PC-3 (cell line): ENCODE measurements at regions not wholly inside any gene's neighbourhood (a gene's known extent, or its start where the extent isn't known, plus 50 kb on each side); places are given as distances from the start of the nearest gene placed in this dataset.
"Not testable (repeated sequence)": the region's sequence is repeated elsewhere in the genome, so short reads cannot be mapped to it uniquely, and the experiment has no call there.

Experiments used
- ATAC-seq: fragments of 200-7000 bp; cut with Tn5 transposase; 2 replicates; pipeline ENCODE4 v1.9.1; 2020; ENCODE audit warnings: mild to moderate bottlenecking, moderate library complexity
- BruUV-seq: library from RNA; stranded (reverse); fragments of 400-500 nt; replicated peaks from 2 replicates; lab custom pipeline; 2021; lab: Mats Ljungman, UMichigan
- CTCF ChIA-PET: fragments of 300-600 bp; sonication (Branson Sonifier 250); formaldehyde crosslinking; loops from one replicate; lab custom pipeline; 2022; ENCODE audit warnings: antibody characterized with exemption; lab: Charles Lee
- POLR2A ChIA-PET: fragments of 300-600 bp; sonication (Branson Sonifier 250); formaldehyde crosslinking; loops from one replicate; lab custom pipeline; 2022; ENCODE audit warnings: antibody characterized with exemption; ENCODE audit not compliant: unreplicated experiment; lab: Charles Lee
- DNase-seq: peaks from one replicate; pipeline ENCODE4 v3.0.0-alpha.2; 2015
- H2AFZ ChIP-seq: fragments of 300-600 bp; sonication (generic); 2 replicates; pipeline ENCODE4 v1.6.0; 2016; ENCODE audit warnings: antibody characterized with exemption, low read length
- H3F3A ChIP-seq: fragments of 300-600 bp; sonication (generic); one replicate; pipeline ENCODE4 v1.6.0; 2017; ENCODE audit warnings: antibody characterized with exemption, low read length, control low read depth, mild to moderate bottlenecking; ENCODE audit not compliant: unreplicated experiment
- H3K27ac ChIP-seq: fragments of 300-600 bp; sonication (generic); 2 replicates; pipeline ENCODE4 v1.5.1; 2016; ENCODE audit warnings: mild to moderate bottlenecking, low read length
- H3K27me3 ChIP-seq: fragments of 300-600 bp; sonication (generic); 2 replicates; pipeline ENCODE4 v1.6.1; 2016; ENCODE audit warnings: low read length, mixed read lengths
- H3K36me3 ChIP-seq: fragments of 300-600 bp; sonication (generic); 2 replicates; pipeline ENCODE4 v1.6.1; 2016; ENCODE audit warnings: low read depth, mixed run types, low read length, mixed read lengths
- H3K4me1 ChIP-seq: fragments of 300-600 bp; sonication (generic); 2 replicates; pipeline ENCODE4 v1.5.1; 2016; ENCODE audit warnings: low read length; ENCODE audit not compliant: insufficient read depth
- H3K4me2 ChIP-seq: fragments of 300-600 bp; sonication (generic); 2 replicates; pipeline ENCODE4 v1.6.0; 2016; ENCODE audit warnings: low read length
- H3K4me3 ChIP-seq: fragments of 300-600 bp; sonication (generic); 2 replicates; pipeline ENCODE4 v1.5.1; 2016; ENCODE audit warnings: mild to moderate bottlenecking, low read length, mixed read lengths
- H3K79me2 ChIP-seq: fragments of 300-600 bp; sonication (generic); 2 replicates; pipeline ENCODE4 v1.6.1; 2017; ENCODE audit warnings: low read length, mixed read lengths
- H3K9ac ChIP-seq: fragments of 300-600 bp; sonication (generic); 2 replicates; pipeline ENCODE4 v1.6.0; 2016; ENCODE audit warnings: mild to moderate bottlenecking, low read length
- H3K9me2 ChIP-seq: fragments of 300-600 bp; sonication (generic); replicated peaks from 2 replicates; pipeline ENCODE4 v1.6.1; 2016; ENCODE audit warnings: mixed run types, low read length, mixed read lengths
- H3K9me3 ChIP-seq: fragments of 300-600 bp; sonication (generic); 2 replicates; pipeline ENCODE4 v1.6.1; 2016; ENCODE audit warnings: low read length, mixed read lengths
- H4K20me1 ChIP-seq: fragments of 300-600 bp; sonication (generic); 2 replicates; pipeline ENCODE4 v1.6.1; 2016; ENCODE audit warnings: low read length, mixed read lengths
- CTCF ChIP-seq: fragments of 300-600 bp; sonication (generic); conservative IDR thresholded peaks from 2 replicates; pipeline ENCODE4 v1.5.1; 2017; ENCODE audit warnings: antibody characterized with exemption, low read depth, mild to moderate bottlenecking, low read length
- EZH2 ChIP-seq: fragments of 300-600 bp; sonication (generic); IDR thresholded peaks from one replicate; pipeline ENCODE4 v1.6.1; 2017; ENCODE audit warnings: antibody characterized with exemption, mild to moderate bottlenecking, low read length; ENCODE audit not compliant: unreplicated experiment
- EZH2phosphoT487 ChIP-seq: fragments of 300-600 bp; sonication (generic); IDR thresholded peaks from 2 replicates; pipeline ENCODE4 v1.6.1; 2018; ENCODE audit warnings: mild to moderate bottlenecking, antibody characterized with exemption, low read length, borderline replicate concordance
- intact Hi-C: fragments of 100-400 bp; cut with micrococcal nuclease; formaldehyde crosslinking; loops from 2 replicates; pipeline ENCODE4 v1.9.0; 2023

GRCh38 chr10:9342885-9343570, 1288.5 kb downstream of the GATA3 start:
- H3K9me2 ChIP-seq, result no peaks in the 10 kb centered on the region
- no peak overlapping the region for H3K4me2 ChIP-seq
- no peaks in the 10 kb centered on the region for H3K9me3 ChIP-seq
- H4K20me1 ChIP-seq, result no peaks in the 10 kb centered on the region
- no peaks in the 10 kb centered on the region for H3K79me2 ChIP-seq
- H3K4me3 ChIP-seq, result no peak overlapping the region
- ATAC-seq, result no peak
- intact Hi-C loops, result no loop called here
- DNase-seq, result peak; percentile 11
- H2AFZ ChIP-seq, result no peak overlapping the region
- no peaks in the 10 kb centered on the region for H3K36me3 ChIP-seq
- no peaks in the 10 kb centered on the region for H3F3A ChIP-seq
- BruUV-seq, result no TSS peak
- CTCF ChIA-PET, result interaction anchor here (1.1 kb wide), 1 partner anchor 1927 kb away, joined by 4 read pairs; no protein-coding TSS in a partner anchor
- H3K27me3 ChIP-seq, result 0 out of 2 replicates have a peak, but pooled peaks cover under 1% of the 10 kb centered on the region
- TF ChIP-seq CTCF (peak; percentile 55), EZH2phosphoT487 (no peak), EZH2 (no peak)
- POLR2A ChIA-PET, result no interaction called here
- H3K9ac ChIP-seq, result no peak overlapping the region
- no peaks in the 10 kb centered on the region for H3K4me1 ChIP-seq
- no peak overlapping the region for H3K27ac ChIP-seq

GRCh38 chr10:9347933-9348332, 1293.4 kb downstream of the GATA3 start:
- BruUV-seq, H4K20me1 ChIP-seq, intact Hi-C loops, H3F3A ChIP-seq, H3K9ac ChIP-seq, H3K27me3 ChIP-seq, H3K27ac ChIP-seq, H3K4me1 ChIP-seq, CTCF ChIA-PET, DNase-seq, H3K9me2 ChIP-seq, POLR2A ChIA-PET, H3K4me3 ChIP-seq, H2AFZ ChIP-seq, H3K9me3 ChIP-seq, H3K79me2 ChIP-seq, H3K4me2 ChIP-seq, H3K36me3 ChIP-seq, ATAC-seq: not testable (repeated sequence)

- no peaks in the 10 kb centered on the region for H3K79me2 ChIP-seq
- no peak for ATAC-seq
- no TSS peak for BruUV-seq
These were observed 1303.0 kb downstream of the GATA3 start for GRCh38 chr10:9357471-9357870.

More at GRCh38 chr10:9357471-9357870, 1303.0 kb downstream of the GATA3 start:
- Histone ChIP-seq H3K36me3 (no peaks in the 10 kb centered on the region), H3F3A (no peaks in the 10 kb centered on the region), H3K4me2 (no peak overlapping the region), H3K9me3 (no peaks in the 10 kb centered on the region), H3K4me3 (no peak overlapping the region), H3K4me1 (no peaks in the 10 kb centered on the region), H3K9ac (no peak overlapping the region), H3K27ac (no peak overlapping the region), H3K9me2 (no peaks in the 10 kb centered on the region), H4K20me1 (no peaks in the 10 kb centered on the region), H3K27me3 (no peaks in the 10 kb centered on the region), H2AFZ (no peak overlapping the region)
- TF ChIP-seq EZH2phosphoT487 (no peak), CTCF (no peak), EZH2 (no peak)
- POLR2A ChIA-PET, result no interaction called here
- no peak for DNase-seq
- CTCF ChIA-PET, result no interaction called here
- intact Hi-C loops, result no loop called here
